Dermis microvascular lymphatic vessel endothelial cell (primary cell): ENCODE measurements at regions not wholly inside any gene's neighbourhood (a gene's known extent, or its start where the extent isn't known, plus 50 kb on each side); places are given as distances from the start of the nearest gene placed in this dataset.
"Not testable (repeated sequence)": the region's sequence is repeated elsewhere in the genome, so short reads cannot be mapped to it uniquely, and the experiment has no call there.

ENCODE experiments used
- DNase-seq, 2 donors: peaks; one replicate each; pipeline versions ENCODE4 v3.0.0 to v3.0.0-alpha.2; 2010; ENCODE audit warnings: low read depth in 2 of 2

DNA sequence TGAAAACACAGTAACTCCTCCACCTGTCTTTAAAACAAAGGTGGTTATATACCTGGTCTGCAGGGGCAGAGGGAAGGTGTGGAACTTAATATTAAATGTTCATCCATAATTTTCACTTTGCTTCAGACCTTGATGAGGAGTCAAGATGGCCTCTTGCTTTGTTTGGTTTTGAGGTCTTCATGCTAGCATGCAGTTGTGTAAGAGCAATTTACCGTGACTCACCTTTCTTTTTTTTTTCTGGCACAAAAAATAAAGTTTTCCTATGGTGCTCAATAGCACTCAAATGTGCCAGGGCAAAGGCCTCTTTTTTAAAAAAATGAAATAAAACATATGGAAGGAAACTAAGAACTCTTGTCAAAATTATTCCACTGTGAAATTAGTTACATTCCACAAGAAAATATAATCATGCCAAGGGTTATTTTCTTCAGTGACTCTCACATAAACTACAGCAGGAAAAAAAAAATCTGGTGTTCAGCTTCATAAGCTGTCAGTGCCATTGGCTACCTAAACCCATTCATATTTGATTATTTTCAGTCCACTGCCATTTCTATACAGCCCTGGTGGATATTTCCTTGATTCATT, 128.2 kb downstream of the SLC7A11 start:
- peak; percentile 33 to 55 for DNase-seq

GRCh38 chr4:138112890-138113289, 129.3 kb downstream of the SLC7A11 start:
- DNase-seq, result not testable (repeated sequence)

DNA sequence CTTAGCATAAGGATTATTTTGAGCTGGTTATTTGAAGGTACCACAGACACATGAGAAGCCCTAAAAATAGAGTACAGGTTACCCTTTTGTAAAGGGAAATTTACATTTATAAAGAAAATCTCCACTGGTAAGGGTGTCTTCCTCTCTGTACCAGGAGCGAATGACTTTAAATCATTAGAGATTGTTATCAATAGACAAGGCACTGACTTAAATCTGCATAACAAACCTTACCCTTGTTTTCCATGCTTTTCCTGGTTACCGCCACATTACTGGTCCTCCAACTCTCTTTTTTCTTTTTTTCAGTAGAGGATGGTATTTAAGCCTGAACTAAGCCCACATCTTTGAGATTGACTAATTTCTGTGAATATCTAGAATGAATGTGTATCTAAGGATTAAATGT, 129.8 kb downstream of the SLC7A11 start:
- no peak for DNase-seq

DNA sequence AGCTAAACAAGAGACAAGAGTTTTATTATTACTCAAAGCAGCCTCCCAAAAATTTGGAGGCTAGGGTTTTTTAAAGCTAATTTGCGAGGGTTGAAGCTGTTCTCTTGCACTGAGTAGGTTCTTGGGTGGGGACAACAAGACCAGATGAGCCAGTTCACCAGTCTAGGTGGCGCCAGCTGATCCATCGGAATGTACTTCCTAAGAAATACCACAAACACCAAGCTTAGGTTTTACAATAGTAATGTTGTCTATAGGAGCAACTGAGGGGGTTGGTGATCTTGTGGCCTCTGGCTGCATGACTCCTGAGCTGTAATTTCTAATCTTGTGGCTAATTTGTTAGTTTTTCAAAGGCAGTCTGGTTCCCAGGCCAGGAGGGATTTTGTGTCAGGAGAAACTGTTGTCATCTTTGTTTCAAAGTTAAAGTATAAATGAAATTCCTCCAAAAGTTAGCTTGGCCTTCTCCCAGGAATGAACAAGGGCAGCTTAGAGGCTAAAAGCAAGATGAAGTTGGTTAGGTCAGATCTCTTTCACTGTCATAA, 130.6 kb downstream of the SLC7A11 start:
- peak in 1 of 2 donors; percentile 77 for DNase-seq

GRCh38 chr4:138110815-138111214, 131.3 kb downstream of the SLC7A11 start:
- DNase-seq, result peak in 1 of 2 donors; percentile 87

DNA sequence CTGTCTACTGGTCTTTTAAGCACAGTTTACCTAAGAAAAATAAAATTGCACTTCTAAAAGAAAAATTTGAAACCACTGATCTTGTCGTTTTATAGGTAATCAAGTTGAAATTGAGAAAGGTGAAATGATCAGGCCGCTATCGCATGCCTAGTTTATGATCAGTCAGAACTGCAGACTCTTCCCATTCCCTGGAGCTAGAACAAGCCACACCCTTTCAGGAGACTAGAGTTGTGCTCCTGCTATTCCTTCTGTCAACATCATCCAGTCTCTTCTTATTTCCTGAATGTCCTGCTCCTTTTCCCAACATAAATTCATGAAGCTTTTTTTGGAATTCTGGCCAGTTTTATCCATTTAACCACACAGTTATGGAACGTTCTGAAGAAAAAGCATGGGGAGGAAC, 135.1 kb downstream of the SLC7A11 start:
- no peak for DNase-seq

- no peak for DNase-seq
These were observed 136.8 kb downstream of the SLC7A11 start for GRCh38 chr4:138105331-138105730.

GRCh38 chr4:138104284-138104680, 137.9 kb downstream of the SLC7A11 start:
- no peak for DNase-seq

- no peak for DNase-seq
These were observed 138.4 kb downstream of the SLC7A11 start for GRCh38 chr4:138103597-138104283.

GRCh38 chr4:138099385-138099784, 142.8 kb downstream of the SLC7A11 start:
- DNase-seq, result no peak

DNA sequence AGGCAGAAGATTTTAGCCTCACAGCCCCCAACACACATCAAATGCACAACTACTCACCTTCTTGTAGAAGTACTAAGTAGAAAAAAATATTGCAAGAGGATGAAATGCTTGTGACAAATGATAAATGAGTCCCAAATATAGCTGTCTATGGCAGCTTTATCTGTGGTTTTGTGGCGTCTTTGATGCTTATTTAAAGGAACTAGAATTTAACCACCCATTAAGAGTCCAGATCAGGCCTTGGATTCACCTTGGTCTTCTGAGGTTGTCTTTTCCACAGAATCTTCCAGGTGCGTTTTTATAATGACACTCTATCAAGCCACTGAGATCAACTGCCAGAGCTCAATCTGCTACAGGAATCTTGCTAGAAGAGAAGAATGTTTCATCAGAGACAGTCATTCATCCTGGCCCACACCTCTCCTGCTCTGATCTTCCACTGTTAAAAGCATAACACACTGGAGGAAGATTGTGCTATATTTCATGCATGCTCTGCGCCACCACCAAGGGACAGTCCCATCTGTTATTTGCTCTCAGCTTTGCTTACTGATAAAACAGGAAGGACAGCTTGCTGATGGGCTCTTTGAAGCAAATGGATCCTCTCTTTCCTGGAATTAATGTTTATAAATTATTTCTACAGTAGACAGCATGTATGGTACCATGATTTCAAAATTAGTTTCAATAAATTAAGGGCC, 144.1 kb downstream of the SLC7A11 start:
- no peak for DNase-seq

DNA sequence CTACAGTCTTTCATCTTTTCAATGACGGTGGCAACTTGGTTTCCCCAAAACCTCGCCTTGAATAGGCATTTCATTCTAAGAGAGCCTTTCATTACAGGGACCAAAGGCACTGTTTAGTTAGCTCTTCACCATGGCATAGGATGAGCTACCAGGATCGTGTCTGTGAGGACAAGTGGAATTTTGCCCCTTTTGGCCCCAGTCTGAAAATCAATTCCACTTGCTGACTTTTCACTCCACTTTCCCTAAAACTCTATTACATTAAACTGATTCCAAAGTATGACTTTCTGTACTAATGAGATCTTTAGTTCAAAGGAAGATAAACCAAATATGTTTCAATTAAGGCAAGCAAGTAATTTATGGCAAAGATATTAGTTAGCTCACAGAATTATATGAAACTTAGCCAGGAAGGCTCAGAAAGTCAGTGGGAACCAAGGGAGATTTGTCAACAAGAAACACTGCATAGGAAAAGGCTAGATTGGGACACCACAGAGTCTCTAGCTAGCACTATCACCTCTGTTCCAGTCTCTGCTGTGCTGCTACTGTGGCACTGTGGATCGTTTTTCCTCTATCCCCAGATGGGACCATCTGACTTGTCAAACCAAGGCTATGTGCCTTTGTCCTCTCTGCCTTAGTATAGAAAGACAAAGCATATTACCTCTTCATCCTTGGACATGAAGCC, 145.6 kb downstream of the SLC7A11 start:
- no peak for DNase-seq

DNA sequence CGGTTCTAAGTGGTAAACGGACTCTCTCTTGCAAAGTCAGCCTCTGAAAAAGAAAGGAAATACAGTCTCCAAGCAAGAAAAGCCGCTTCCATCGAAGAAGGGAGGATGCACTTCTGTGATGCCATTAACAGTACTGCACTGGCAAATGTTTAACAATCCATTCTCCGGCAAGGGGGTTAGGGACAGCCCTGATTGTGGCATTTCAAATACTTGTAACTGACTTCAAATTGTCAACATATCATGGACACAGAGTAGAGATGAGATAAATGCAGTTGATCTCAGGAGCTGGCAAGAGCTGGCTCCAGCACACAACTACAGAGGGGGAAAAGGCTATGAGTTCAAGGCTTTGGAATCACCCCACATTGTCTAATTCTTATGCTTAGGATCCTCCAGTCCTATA, 146.8 kb downstream of the SLC7A11 start:
- DNase-seq, result no peak

- no peak for DNase-seq
These were observed 150.1 kb downstream of the SLC7A11 start for GRCh38 chr4:138092060-138092459.

GRCh38 chr4:138090918-138091676, 151.1 kb downstream of the SLC7A11 start:
- DNase-seq, result no peak

- DNase-seq, result peak; percentile 9 to 73
These were observed 151.8 kb downstream of the SLC7A11 start for GRCh38 chr4:138090150-138090917.

DNA sequence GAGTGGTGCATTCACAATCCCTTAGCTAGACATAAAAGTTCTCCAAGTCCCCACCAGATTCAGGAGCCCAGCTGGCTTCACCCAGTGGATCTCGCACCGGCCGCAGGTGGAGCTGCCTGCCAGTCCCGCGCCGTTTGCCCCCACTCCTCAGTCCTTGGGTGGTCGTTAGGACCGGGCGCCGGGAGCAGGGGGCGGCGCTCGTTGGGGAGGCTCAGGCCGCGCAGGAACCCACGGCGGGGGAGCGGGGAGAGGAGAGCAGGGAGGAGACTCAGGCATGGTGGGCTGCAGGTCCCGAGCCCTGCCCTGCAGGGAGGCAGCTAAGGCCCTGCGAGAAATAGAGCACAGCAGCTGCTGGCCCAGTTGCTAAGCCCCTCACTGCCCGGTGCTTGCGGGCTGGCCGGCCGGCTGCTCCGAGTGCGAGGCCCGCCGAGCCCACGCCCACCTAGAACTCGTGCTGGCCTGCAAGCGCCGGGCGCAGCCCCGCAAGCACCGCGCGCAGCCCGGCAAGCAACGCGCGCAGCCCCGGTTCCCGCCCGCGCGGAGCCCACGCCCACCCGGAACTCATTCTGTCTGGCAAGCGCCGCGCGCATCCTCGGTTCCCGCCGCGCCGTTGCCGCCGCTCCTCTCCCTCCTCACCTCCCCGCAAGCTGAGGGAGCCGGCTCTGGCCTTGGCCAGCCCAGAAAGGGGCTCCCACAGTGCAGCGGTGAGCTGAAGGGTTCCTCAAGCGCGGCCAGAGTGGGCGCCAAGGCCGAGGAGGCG, 153.5 kb downstream of the SLC7A11 start:
- DNase-seq, result no peak

- no peak for DNase-seq
These were observed 155.0 kb downstream of the SLC7A11 start for GRCh38 chr4:138087066-138087719.

- DNase-seq, result peak in 1 of 2 donors; percentile 7
These were observed 155.5 kb downstream of the SLC7A11 start for GRCh38 chr4:138086611-138087041.
